ENCODE measurements at regions not wholly inside any gene's neighbourhood (a gene's known extent, or its start where the extent isn't known, plus 50 kb on each side); places are given as distances from the start of the nearest gene placed in this dataset.

DNA sequence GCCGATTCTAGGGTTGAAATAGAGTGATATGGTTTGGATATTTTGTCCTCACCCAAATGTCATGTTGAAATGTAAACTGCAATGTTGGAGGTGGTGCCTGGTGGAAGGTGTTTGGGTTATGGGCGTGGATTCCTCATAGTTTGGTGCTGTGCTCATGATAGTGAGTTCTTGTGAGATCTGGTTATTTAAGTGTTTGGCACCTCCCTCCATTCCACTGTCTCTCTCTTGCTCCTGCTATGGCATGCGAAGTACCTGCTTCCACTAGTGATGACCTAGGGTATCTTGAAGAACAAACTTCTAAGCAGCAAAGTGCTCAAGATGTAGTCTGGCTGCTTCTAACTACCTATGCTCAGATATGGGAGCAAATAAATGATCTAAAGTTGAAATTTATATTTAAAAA is 56.0 kb upstream of the TSPAN18 start:
- H3K27ac ChIP-seq (ENCODE audit: low read depth in 1 of 2, low read length in 1 of 2) = no peak overlapping the region
- TF ChIP-seq, protein P1, sequence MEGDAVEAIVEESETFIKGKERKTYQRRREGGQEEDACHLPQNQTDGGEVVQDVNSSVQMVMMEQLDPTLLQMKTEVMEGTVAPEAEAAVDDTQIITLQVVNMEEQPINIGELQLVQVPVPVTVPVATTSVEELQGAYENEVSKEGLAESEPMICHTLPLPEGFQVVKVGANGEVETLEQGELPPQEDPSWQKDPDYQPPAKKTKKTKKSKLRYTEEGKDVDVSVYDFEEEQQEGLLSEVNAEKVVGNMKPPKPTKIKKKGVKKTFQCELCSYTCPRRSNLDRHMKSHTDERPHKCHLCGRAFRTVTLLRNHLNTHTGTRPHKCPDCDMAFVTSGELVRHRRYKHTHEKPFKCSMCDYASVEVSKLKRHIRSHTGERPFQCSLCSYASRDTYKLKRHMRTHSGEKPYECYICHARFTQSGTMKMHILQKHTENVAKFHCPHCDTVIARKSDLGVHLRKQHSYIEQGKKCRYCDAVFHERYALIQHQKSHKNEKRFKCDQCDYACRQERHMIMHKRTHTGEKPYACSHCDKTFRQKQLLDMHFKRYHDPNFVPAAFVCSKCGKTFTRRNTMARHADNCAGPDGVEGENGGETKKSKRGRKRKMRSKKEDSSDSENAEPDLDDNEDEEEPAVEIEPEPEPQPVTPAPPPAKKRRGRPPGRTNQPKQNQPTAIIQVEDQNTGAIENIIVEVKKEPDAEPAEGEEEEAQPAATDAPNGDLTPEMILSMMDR (IDR thresholded peaks at IDR 0.05; ENCODE audit: control extremely low read depth, extremely low read depth) = no peak
- no peaks in the 10 kb centered on the region for H3K36me3 ChIP-seq (ENCODE audit: control insufficient read depth in 4 of 4, insufficient read depth in 4 of 4, low read length in 4 of 4)
- H3K9me3 ChIP-seq (ENCODE audit: control insufficient read depth in 4 of 4, insufficient read depth in 3 of 4, low read length in 3 of 4) = peaks cover 0 to 6% (median 0%) of the 10 kb centered on the region in 4 donors
- peaks cover 0 to 3% (median 0%) of the 10 kb centered on the region in 3 donors for H3K27me3 ChIP-seq (ENCODE audit: control insufficient read depth in 3 of 3, insufficient read depth in 3 of 3, low read length in 2 of 3)
- DNase-seq (no peak), ATAC-seq (ENCODE audit: insufficient read depth, low FRiP score) (no peak)
- H3K4me1 ChIP-seq (ENCODE audit: control insufficient read depth in 5 of 5, insufficient read depth in 5 of 5, low read length in 5 of 5) = no peaks in the 10 kb centered on the region
- no peak overlapping the region for H3K4me3 ChIP-seq
- H3K9ac ChIP-seq (ENCODE audit: insufficient read depth in 1 of 2, low read length in 2 of 2) = no peak overlapping the region
- WGBS, 2 donors = 96 to 97% methylated on average over 3 of the region's 3 CpGs

DNA sequence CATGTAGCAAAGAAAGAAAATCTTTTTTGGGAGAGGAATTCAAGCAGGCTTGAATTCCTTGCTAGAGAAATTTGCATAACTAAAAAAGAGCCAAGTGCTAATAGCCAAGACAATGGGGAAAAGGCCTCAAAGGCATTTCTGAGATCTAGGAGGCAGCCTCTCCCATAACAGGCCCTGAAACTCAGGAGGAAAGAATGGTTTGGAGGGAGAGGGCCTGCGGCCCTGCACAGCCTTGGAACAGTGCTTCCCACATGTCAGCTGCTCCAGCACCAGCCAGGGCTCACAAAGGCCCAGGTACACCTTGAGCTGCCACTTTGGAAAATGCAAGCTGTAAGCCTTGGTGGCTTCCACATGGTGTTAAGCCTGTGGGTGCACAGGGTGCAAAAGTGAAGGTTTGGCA is 55.5 kb upstream of the TSPAN18 start:
- TF ChIP-seq, protein P1 (IDR thresholded peaks at IDR 0.05; ENCODE audit: control extremely low read depth, extremely low read depth) = no peak
- Histone ChIP-seq H3K27ac (ENCODE audit: low read depth in 1 of 2, low read length in 1 of 2) (no peak overlapping the region), H3K9me3 (ENCODE audit: control insufficient read depth in 4 of 4, insufficient read depth in 3 of 4, low read length in 3 of 4) (peaks cover 0 to 6% (median 0%) of the 10 kb centered on the region in 4 donors), H3K4me1 (ENCODE audit: control insufficient read depth in 5 of 5, insufficient read depth in 5 of 5, low read length in 5 of 5) (no peaks in the 10 kb centered on the region), H3K9ac (ENCODE audit: insufficient read depth in 1 of 2, low read length in 2 of 2) (no peak overlapping the region), H3K4me3 (no peak overlapping the region), H3K27me3 (ENCODE audit: control insufficient read depth in 3 of 3, insufficient read depth in 3 of 3, low read length in 2 of 3) (peaks cover 0 to 3% (median 0%) of the 10 kb centered on the region in 3 donors), H3K36me3 (ENCODE audit: control insufficient read depth in 4 of 4, insufficient read depth in 4 of 4, low read length in 4 of 4) (no peaks in the 10 kb centered on the region)
- DNase-seq (no peak), ATAC-seq (ENCODE audit: insufficient read depth, low FRiP score) (no peak)
- WGBS, 2 donors = 95 to 100% methylated on average over 1 of the region's 1 CpG

DNA sequence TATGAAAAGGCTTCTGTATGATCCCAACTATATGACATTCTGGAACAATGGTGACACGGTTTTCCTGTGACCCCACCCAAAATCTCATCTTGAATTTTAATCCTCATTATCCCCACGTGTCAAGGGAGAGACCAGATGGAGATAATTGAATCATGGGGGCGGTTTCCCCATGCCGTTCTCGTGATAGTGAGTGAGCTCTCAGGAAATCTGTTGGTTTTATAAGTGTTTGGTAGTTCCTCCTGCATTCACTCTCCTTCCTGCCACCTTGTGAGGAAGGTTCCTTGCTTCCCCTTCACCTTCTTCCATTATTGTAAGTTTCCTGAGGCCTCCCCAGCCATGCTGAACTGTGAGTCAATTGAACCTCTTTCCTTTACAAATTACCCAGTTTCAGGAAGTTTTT is 53.1 kb upstream of the TSPAN18 start:
- TF ChIP-seq, protein P1 (IDR thresholded peaks at IDR 0.05; ENCODE audit: control extremely low read depth, extremely low read depth) = no peak
- Histone ChIP-seq H3K9ac (ENCODE audit: insufficient read depth in 1 of 2, low read length in 2 of 2) (no peak overlapping the region), H3K36me3 (ENCODE audit: control insufficient read depth in 4 of 4, insufficient read depth in 4 of 4, low read length in 4 of 4) (no peaks in the 10 kb centered on the region), H3K4me1 (ENCODE audit: control insufficient read depth in 5 of 5, insufficient read depth in 5 of 5, low read length in 5 of 5) (no peaks in the 10 kb centered on the region), H3K4me3 (no peak overlapping the region), H3K27ac (ENCODE audit: low read depth in 1 of 2, low read length in 1 of 2) (no peak overlapping the region), H3K9me3 (ENCODE audit: control insufficient read depth in 4 of 4, insufficient read depth in 3 of 4, low read length in 3 of 4) (peaks cover 0 to 6% (median 0%) of the 10 kb centered on the region in 4 donors), H3K27me3 (ENCODE audit: control insufficient read depth in 3 of 3, insufficient read depth in 3 of 3, low read length in 2 of 3) (peaks cover 0 to 3% (median 0%) of the 10 kb centered on the region in 3 donors)
- 24 to 46% methylated on average over 5 of the region's 5 CpGs for WGBS, 2 donors
- no peak for ATAC-seq (ENCODE audit: insufficient read depth, low FRiP score)
- DNase-seq = no peak

DNA sequence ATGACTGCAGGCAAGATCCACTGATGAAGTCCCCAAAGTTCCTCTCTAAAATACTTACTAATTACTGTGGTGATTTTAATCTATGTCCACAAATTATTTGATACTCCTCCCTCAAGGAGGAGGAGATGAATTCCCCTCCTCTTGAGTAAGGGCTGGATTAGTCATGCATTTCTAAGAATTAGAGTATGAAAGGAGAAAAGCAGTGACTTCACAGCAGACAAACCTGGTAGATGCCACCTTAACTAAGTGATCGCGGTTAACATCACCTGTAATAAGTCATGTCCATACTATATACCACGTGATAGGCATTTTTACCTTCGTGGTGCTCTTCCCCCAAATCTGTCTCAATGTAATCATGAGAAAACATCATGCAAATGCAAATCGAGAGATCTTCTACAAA is 52.0 kb upstream of the TSPAN18 start:
- no peak for ATAC-seq (ENCODE audit: insufficient read depth, low FRiP score)
- Histone ChIP-seq H3K27ac (ENCODE audit: low read depth in 1 of 2, low read length in 1 of 2) (no peak overlapping the region), H3K36me3 (ENCODE audit: control insufficient read depth in 4 of 4, insufficient read depth in 4 of 4, low read length in 4 of 4) (no peaks in the 10 kb centered on the region), H3K9ac (ENCODE audit: insufficient read depth in 1 of 2, low read length in 2 of 2) (no peak overlapping the region), H3K9me3 (ENCODE audit: control insufficient read depth in 4 of 4, insufficient read depth in 3 of 4, low read length in 3 of 4) (peaks cover 0 to 6% (median 0%) of the 10 kb centered on the region in 4 donors), H3K27me3 (ENCODE audit: control insufficient read depth in 3 of 3, insufficient read depth in 3 of 3, low read length in 2 of 3) (no peaks in the 10 kb centered on the region), H3K4me3 (no peak overlapping the region), H3K4me1 (ENCODE audit: control insufficient read depth in 5 of 5, insufficient read depth in 5 of 5, low read length in 5 of 5) (no peaks in the 10 kb centered on the region)
- no peak for DNase-seq
- 87 to 94% methylated on average over 5 of the region's 5 CpGs for WGBS, 2 donors
- TF ChIP-seq, protein P1 (IDR thresholded peaks at IDR 0.05; ENCODE audit: control extremely low read depth, extremely low read depth) = no peak

Measured in lung (tissue), 11 donors.